Right lobe of liver (tissue), 4 donors: ENCODE measurements at regions not wholly inside any gene's neighbourhood (a gene's known extent, or its start where the extent isn't known, plus 50 kb on each side); places are given as distances from the start of the nearest gene placed in this dataset.

Experiments
- CTCF ChIP-seq, 4 donors: fragments of 200-600 bp in 3 of 4; fragments of 450-650 bp in 1 of 4; IDR thresholded peaks; one replicate each; pipeline versions ENCODE4 v1.5.1 to v1.8.0; 2016 to 2022; ENCODE audit warnings: antibody characterized with exemption in 4 of 4, mild to moderate bottlenecking in 2 of 4
- POLR2A ChIP-seq: fragments of 450-650 bp; IDR thresholded peaks from one replicate; pipeline ENCODE4 v1.6.1; 2017; ENCODE audit warnings: antibody characterized with exemption, mild to moderate bottlenecking
- donor health status: DM: no; HTN: no; CAD: no.
- donor health status: DM: no; HTN: no; CAD: no.
- donor health status: DM: no; HTN: yes; CAD: no.

GRCh38 chr3:65230261-65231139, 542.7 kb upstream of the ADAMTS9 start:
- no peak for TF ChIP-seq CTCF (IDR thresholded peaks at IDR 0.05)
- no peak for TF ChIP-seq POLR2A
